ENCODE measurements at regions not wholly inside any gene's neighbourhood (a gene's known extent, or its start where the extent isn't known, plus 50 kb on each side); places are given as distances from the start of the nearest gene placed in this dataset.

DNA sequence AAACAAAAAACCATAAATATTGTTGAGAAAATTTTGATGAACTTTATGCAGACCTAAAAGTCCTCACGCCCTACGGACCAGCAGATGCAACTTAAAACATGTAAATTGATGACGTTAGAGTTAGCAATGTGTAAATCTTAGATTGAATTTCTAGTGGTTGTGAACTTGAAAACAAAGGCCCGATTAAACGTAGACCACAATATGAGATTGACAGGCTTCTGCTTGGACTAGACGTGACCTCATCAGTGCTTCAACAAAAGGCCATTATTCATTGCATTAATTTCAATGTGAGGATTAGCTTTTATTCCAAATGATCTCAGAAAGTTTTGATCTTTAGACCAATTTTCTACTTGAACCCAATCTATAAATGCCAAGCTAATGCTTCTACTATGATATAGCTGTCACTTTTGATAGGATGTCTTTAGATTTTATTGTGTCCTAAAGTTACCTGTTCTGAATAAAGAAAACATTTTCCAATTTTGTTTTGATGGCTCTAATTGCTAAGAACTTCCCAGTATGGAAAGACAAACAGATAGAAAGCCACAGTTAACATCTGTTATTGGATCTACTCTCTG, 55.4 kb upstream of the SPPL2A start:
- H3K4me3 ChIP-seq (replicated peaks; ENCODE audit: low read depth, low read length), result no peak overlapping the region
- TF ChIP-seq, protein P1, sequence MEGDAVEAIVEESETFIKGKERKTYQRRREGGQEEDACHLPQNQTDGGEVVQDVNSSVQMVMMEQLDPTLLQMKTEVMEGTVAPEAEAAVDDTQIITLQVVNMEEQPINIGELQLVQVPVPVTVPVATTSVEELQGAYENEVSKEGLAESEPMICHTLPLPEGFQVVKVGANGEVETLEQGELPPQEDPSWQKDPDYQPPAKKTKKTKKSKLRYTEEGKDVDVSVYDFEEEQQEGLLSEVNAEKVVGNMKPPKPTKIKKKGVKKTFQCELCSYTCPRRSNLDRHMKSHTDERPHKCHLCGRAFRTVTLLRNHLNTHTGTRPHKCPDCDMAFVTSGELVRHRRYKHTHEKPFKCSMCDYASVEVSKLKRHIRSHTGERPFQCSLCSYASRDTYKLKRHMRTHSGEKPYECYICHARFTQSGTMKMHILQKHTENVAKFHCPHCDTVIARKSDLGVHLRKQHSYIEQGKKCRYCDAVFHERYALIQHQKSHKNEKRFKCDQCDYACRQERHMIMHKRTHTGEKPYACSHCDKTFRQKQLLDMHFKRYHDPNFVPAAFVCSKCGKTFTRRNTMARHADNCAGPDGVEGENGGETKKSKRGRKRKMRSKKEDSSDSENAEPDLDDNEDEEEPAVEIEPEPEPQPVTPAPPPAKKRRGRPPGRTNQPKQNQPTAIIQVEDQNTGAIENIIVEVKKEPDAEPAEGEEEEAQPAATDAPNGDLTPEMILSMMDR (IDR thresholded peaks at IDR 0.05; ENCODE audit: low read depth, low read length, missing control alignments), result no peak
- DNase-seq (ENCODE audit: extremely low read depth, low read depth), result no peak

DNA sequence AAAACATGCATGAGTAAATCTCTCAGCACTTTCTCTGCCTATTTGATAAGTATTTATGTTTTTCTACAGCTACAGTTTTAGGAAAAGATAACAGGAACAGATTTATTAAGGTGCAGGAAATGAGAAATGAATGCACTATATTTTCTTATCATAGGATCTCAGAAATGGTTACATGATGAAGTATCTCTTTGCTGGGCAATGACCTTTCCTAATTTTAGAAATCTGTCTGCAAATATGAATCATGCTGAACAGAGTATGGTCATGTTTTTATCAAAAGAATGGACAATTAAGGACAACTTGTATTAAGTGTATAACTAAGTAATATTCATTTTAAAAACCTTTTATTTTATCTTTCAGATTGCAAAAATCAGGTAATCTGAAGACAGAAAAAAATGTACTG, 53.8 kb upstream of the SPPL2A start:
- DNase-seq (ENCODE audit: extremely low read depth, low read depth), result no peak
- no peak overlapping the region for H3K4me3 ChIP-seq (replicated peaks; ENCODE audit: low read depth, low read length)
- TF ChIP-seq, protein P1 (IDR thresholded peaks at IDR 0.05; ENCODE audit: low read depth, low read length, missing control alignments), result no peak

DNA sequence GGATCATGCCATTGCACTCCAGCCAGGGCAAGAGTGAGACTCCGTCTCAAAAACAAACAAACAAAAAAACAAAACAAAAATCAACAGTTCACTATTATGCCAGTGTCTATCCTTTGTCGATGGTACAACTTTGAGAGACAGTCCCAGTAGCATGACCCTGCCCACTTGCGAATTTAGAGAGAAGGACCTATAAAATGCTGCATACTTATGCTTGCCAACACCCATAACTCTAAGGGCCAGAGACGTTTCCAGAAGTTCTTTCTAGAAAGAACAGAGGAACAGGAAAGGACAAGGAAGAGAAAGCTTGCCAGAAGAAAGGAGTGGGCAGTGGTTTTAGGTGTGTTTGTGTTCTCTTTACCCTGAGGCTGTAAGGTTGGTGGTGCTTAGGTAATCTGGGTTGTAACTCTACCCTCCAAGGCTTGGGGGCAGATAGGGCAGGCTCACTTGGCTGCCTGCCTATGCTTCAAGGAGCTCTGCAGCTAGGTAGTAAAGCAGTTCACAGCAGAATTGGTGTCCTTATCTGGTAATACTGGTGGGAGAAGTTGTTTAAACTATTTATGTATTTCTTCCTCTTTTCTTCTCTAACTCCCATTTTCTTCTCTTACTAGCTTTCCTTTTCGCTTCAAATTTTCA, 50.6 kb upstream of the SPPL2A start:
- DNase-seq (ENCODE audit: extremely low read depth, low read depth), result no peak
- no peak overlapping the region for H3K4me3 ChIP-seq (replicated peaks; ENCODE audit: low read depth, low read length)
- TF ChIP-seq, protein P1 (IDR thresholded peaks at IDR 0.05; ENCODE audit: low read depth, low read length, missing control alignments), result no peak
